ENCODE measurements at regions not wholly inside any gene's neighbourhood (a gene's known extent, or its start where the extent isn't known, plus 50 kb on each side); places are given as distances from the start of the nearest gene placed in this dataset.

GRCh38 chr13:97686594-97686993, 252.6 kb downstream of the RAP2A start:
- TF ChIP-seq CTCF (IDR thresholded peaks at IDR 0.05) (no peak), REST (IDR thresholded peaks at IDR 0.05; ENCODE audit: insufficient read depth in 1 of 2, low read depth in 2 of 2, low read length in 1 of 2) (no peak), POLR2AphosphoS5 (IDR thresholded peaks at IDR 0.05; ENCODE audit: low read depth, low read length) (no peak), TCF7L2 (IDR thresholded peaks at IDR 0.05; ENCODE audit: low read depth, low read length) (no peak)
